Endodermal cell (in vitro differentiated cells): ENCODE measurements at regions not wholly inside any gene's neighbourhood (a gene's known extent, or its start where the extent isn't known, plus 50 kb on each side); places are given as distances from the start of the nearest gene placed in this dataset.

Source experiments
- DNase-seq: peaks from one replicate; pipeline ENCODE4 v3.0.0-alpha.2; 2017
- H3K27ac ChIP-seq: 2 replicates; pipeline ENCODE4 v1.5.1; 2013; ENCODE audit warnings: mild to moderate bottlenecking, low read depth, low read length, moderate library complexity
- H3K27me3 ChIP-seq: 2 replicates; pipeline ENCODE4 v1.6.1; 2013; ENCODE audit warnings: mild to moderate bottlenecking, low read length, moderate library complexity; ENCODE audit not compliant: insufficient read depth, control insufficient read depth, poor library complexity, severe bottlenecking
- H3K36me3 ChIP-seq: 2 replicates; pipeline ENCODE4 v1.7.0; 2013; ENCODE audit warnings: mild to moderate bottlenecking, low read length, moderate library complexity; ENCODE audit not compliant: control insufficient read depth, insufficient read depth
- H3K4me1 ChIP-seq: one replicate; pipeline ENCODE4 v1.7.0; 2013; ENCODE audit warnings: low read length; ENCODE audit not compliant: control insufficient read depth, insufficient read depth
- H3K4me3 ChIP-seq: 2 replicates; pipeline ENCODE4 v1.5.1; 2013; ENCODE audit warnings: mild to moderate bottlenecking, low read length, moderate library complexity
- H3K9ac ChIP-seq: 2 replicates; pipeline ENCODE4 v1.6.1; 2013; ENCODE audit warnings: mild to moderate bottlenecking, low read length, moderate library complexity; ENCODE audit not compliant: poor library complexity, severe bottlenecking; ENCODE audit errors: extremely low read depth
- H3K9me3 ChIP-seq: 2 replicates; pipeline ENCODE4 v1.6.1; 2013; ENCODE audit warnings: mild to moderate bottlenecking, low read length, moderate library complexity; ENCODE audit not compliant: control insufficient read depth
- H3K27ac Mint-ChIP-seq: 2 replicates; pipeline ENCODE4 v1.8.0; 2020; ENCODE audit warnings: mixed read lengths
- H3K27me3 Mint-ChIP-seq: 2 replicates; pipeline ENCODE4 v1.8.0; 2021; ENCODE audit warnings: mild to moderate bottlenecking, mixed read lengths; ENCODE audit not compliant: insufficient read depth
- H3K36me3 Mint-ChIP-seq: 2 replicates; pipeline ENCODE4 v1.8.0; 2020; ENCODE audit warnings: low read depth, mixed read lengths
- H3K4me1 Mint-ChIP-seq: 2 replicates; pipeline ENCODE4 v1.8.0; 2020; ENCODE audit warnings: mixed read lengths
- H3K4me3 Mint-ChIP-seq: 2 replicates; pipeline ENCODE4 v1.8.0; 2020; ENCODE audit warnings: mild to moderate bottlenecking, moderate library complexity, mixed read lengths
- H3K9me3 Mint-ChIP-seq: 2 replicates; pipeline ENCODE4 v1.8.0; 2020; ENCODE audit warnings: mild to moderate bottlenecking, mixed read lengths
- CTCF ChIP-seq: fragments of 200-600 bp; sonication (generic); conservative IDR thresholded peaks from 2 replicates; pipeline ENCODE4 v1.5.0; 2021; ENCODE audit warnings: antibody characterized with exemption, mild to moderate bottlenecking
- WGBS, 2 experiments: methylation state at CpG; one replicate each; pipeline versions ENCODE4 v1.1.5 to v1.1.7; 2013; ENCODE audit warnings: missing lambda C conversion rate in 2 of 2, mixed read lengths in 1 of 2; ENCODE audit not compliant: insufficient coverage in 1 of 2, insufficient read length in 1 of 2; 5-methylcytosine and 5-hydroxymethylcytosine counted together

DNA sequence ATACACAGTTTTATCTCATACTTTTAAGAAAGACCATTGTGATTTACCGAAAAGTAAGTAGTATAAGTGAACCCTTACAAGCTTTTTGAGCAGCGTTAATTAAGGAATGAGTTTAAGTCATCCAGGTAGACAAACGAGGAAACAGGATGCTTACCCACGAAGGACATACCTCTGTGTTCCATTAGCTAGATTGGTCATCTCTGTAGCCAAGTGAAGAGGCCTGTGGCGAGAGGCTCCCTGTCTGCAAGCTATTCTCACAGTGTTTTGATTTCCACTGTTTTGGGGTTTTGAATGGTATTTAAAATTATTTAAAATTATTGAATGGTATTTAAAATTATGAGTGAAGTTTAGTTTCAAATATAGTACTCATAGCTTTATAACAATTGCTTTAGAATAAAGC is 342.1 kb upstream of the RGS6 start:
- Histone ChIP-seq H3K9me3 (no peaks in the 10 kb centered on the region), H3K4me1 (peaks cover 5% of the 10 kb centered on the region), H3K4me3 (no peak overlapping the region), H3K9ac (no peak overlapping the region), H3K27ac (no peak overlapping the region), H3K36me3 (peaks cover 18% of the 10 kb centered on the region), H3K27me3 (no peaks in the 10 kb centered on the region)
- Mint-ChIP-seq H3K9me3 (no peaks in the 10 kb centered on the region), H3K27ac (no peak overlapping the region), H3K4me3 (no peak overlapping the region), H3K36me3 (peaks cover 7% of the 10 kb centered on the region), H3K4me1 (peaks cover 24% of the 10 kb centered on the region), H3K27me3 (no peaks in the 10 kb centered on the region)
- no peak for DNase-seq
- WGBS, 2 experiments: 93 to 100% methylated on average over 3 to 5 of the region's 5 CpGs
- TF ChIP-seq CTCF: no peak

DNA sequence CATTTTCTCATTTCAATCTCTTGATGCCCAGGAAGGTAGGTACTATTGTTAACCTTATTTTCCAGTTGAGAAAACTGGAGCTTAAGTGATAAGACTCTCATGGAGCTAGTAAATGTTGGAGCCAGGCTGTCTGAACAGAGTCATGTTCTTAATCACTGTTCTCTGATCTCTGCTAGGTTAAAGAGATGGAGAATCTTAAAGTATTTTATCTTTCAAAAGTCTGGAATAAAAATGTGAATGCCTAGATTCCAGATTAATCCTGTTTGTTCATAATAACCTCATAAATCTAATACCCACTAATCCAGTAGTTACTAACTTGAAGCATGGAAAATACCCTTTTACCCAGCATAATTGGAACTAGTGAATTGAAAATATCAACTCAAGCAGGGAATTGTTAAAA is 341.0 kb upstream of the RGS6 start:
- TF ChIP-seq CTCF: no peak
- Histone ChIP-seq H3K27ac (no peak overlapping the region), H3K27me3 (no peaks in the 10 kb centered on the region), H3K36me3 (peaks cover 18% of the 10 kb centered on the region), H3K9ac (no peak overlapping the region), H3K4me1 (peaks cover 8% of the 10 kb centered on the region), H3K4me3 (no peak overlapping the region), H3K9me3 (no peaks in the 10 kb centered on the region)
- no peak for DNase-seq
- Mint-ChIP-seq H3K4me3 (no peak overlapping the region), H3K27me3 (no peaks in the 10 kb centered on the region), H3K27ac (no peak overlapping the region), H3K4me1 (peaks cover 24% of the 10 kb centered on the region), H3K36me3 (peaks cover 7% of the 10 kb centered on the region), H3K9me3 (no peaks in the 10 kb centered on the region)

DNA sequence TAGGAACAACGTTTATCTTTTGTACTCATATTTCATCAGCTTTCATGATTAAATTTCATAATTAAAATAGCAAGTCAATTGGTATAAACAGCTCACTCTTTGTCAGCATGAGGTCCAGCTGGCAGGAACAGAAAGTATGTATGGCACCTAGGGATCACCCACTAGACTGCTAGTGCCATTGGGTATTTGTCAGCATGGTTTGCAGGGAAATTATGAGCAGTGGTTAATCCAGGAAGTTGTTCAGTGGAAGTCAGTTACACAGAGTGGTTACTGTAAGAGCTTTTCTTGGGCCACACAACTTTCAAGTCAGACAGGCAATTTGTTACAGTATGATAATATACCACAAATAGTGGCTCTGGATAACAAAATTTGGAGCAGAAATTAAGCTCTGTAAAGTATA is 340.3 kb upstream of the RGS6 start:
- Histone ChIP-seq H3K4me3 (no peak overlapping the region), H3K9me3 (no peaks in the 10 kb centered on the region), H3K4me1 (peaks cover 8% of the 10 kb centered on the region), H3K9ac (no peak overlapping the region), H3K27me3 (no peaks in the 10 kb centered on the region), H3K27ac (no peak overlapping the region), H3K36me3 (peaks cover 18% of the 10 kb centered on the region)
- Mint-ChIP-seq H3K9me3 (no peaks in the 10 kb centered on the region), H3K4me3 (no peak overlapping the region), H3K27me3 (no peaks in the 10 kb centered on the region), H3K27ac (no peak overlapping the region), H3K4me1 (peaks cover 19% of the 10 kb centered on the region), H3K36me3 (peaks cover 7% of the 10 kb centered on the region)
- 100% methylated on average over 1 of the region's 1 CpG; no CpG with 5 or more reads in 1 of the 2 experiments for WGBS, 2 experiments
- TF ChIP-seq CTCF: no peak
- DNase-seq: no peak
